ENCODE measurements at regions not wholly inside any gene's neighbourhood (a gene's known extent, or its start where the extent isn't known, plus 50 kb on each side); places are given as distances from the start of the nearest gene placed in this dataset.

- H3K4me3 ChIP-seq (ENCODE audit: low read length), result no peak overlapping the region
- DNase-seq (ENCODE audit: low read depth), result no peak
Measured at GRCh38 chr14:87050421-87050820, 942.6 kb downstream of the GALC start.

GRCh38 chr14:87049950-87050349, 943.0 kb downstream of the GALC start:
- peak; percentile 83 for TF ChIP-seq CTCF (conservative IDR thresholded peaks at IDR 0.05; ENCODE audit: low read depth, low read length)
- peak; percentile 5 for DNase-seq (ENCODE audit: low read depth)
- H3K4me3 ChIP-seq (ENCODE audit: low read length), result no peak overlapping the region

More at GRCh38 chr14:87050421-87050820, 942.6 kb downstream of the GALC start:
- no peak for TF ChIP-seq CTCF (conservative IDR thresholded peaks at IDR 0.05; ENCODE audit: low read depth, low read length)

- DNase-seq (ENCODE audit: low read depth), result no peak
- no peak for TF ChIP-seq CTCF (conservative IDR thresholded peaks at IDR 0.05; ENCODE audit: low read depth, low read length)
- no peak overlapping the region for H3K4me3 ChIP-seq (ENCODE audit: low read length)
Measured at GRCh38 chr14:87046960-87047359, 946.0 kb downstream of the GALC start.

- H3K4me3 ChIP-seq (ENCODE audit: low read length), result no peak overlapping the region
- no peak for TF ChIP-seq CTCF (conservative IDR thresholded peaks at IDR 0.05; ENCODE audit: low read depth, low read length)
- peak; percentile 22 for DNase-seq (ENCODE audit: low read depth)
Measured at GRCh38 chr14:87045956-87046355, 947.0 kb downstream of the GALC start.

GRCh38 chr14:87045246-87045645, 947.7 kb downstream of the GALC start:
- no peak for TF ChIP-seq CTCF (conservative IDR thresholded peaks at IDR 0.05; ENCODE audit: low read depth, low read length)
- no peak for DNase-seq (ENCODE audit: low read depth)
- no peak overlapping the region for H3K4me3 ChIP-seq (ENCODE audit: low read length)

- no peak for TF ChIP-seq CTCF (conservative IDR thresholded peaks at IDR 0.05; ENCODE audit: low read depth, low read length)
Measured at GRCh38 chr14:87044807-87045206, 948.2 kb downstream of the GALC start.

GRCh38 chr14:87043667-87044200, 949.2 kb downstream of the GALC start:
- DNase-seq (ENCODE audit: low read depth), result no peak
- H3K4me3 ChIP-seq (ENCODE audit: low read length), result no peak overlapping the region
- TF ChIP-seq CTCF (conservative IDR thresholded peaks at IDR 0.05; ENCODE audit: low read depth, low read length), result no peak

More at GRCh38 chr14:87044807-87045206, 948.2 kb downstream of the GALC start:
- H3K4me3 ChIP-seq (ENCODE audit: low read length), result no peak overlapping the region
- no peak for DNase-seq (ENCODE audit: low read depth)
